ENCODE measurements at regions not wholly inside any gene's neighbourhood (a gene's known extent, or its start where the extent isn't known, plus 50 kb on each side); places are given as distances from the start of the nearest gene placed in this dataset.
A peak's percentile ranks its signal among the peaks of the same experiment; 100 is the strongest.

DNA sequence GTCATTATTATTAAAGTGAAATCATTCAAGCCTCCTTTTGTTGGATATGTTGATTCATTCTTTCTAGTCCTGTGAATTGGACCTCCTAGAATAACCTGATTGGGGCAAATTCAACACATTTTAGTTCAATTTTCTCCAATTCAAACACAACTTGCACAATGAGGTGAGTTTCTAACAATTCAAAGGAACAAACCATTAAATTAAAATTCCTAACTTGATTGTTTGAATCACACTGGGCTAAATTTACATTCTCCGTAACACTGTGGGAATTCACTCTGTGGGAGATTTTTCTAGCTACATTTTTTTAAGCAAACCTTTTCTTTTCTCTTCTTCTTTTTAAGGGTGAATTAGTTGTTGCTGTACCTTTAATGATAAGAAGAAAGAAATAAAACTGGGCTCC, 68.3 kb upstream of the CABCOCO1 start:
- Histone ChIP-seq H3K4me3 (ENCODE audit: extremely low read depth in 1 of 4, insufficient read depth in 2 of 4, low read depth in 3 of 4, low read length in 4 of 4) (peak overlapping the region in 1 of 4 experiments; percentile 20; a peak in 1 of 8 replicates), H3K23me2 (ENCODE audit: low read depth, low read length) (no peaks in the 10 kb centered on the region), H3K4me1 (replicated peaks in 1 of 4; ENCODE audit: control insufficient read depth in 3 of 4, insufficient read depth in 4 of 4, low read length in 3 of 4) (peaks cover 4 to 16% (median 9%) of the 10 kb centered on the region in 4 experiments; a peak in 5 of 7 replicates), H3K18ac (ENCODE audit: extremely low read depth, low read length) (no peak overlapping the region), H3K79me2 (ENCODE audit: control insufficient read depth in 1 of 2, insufficient read depth in 2 of 2, low read length in 2 of 2) (no peaks in the 10 kb centered on the region), H3K14ac (ENCODE audit: insufficient read length) (no peak overlapping the region), H4K20me1 (replicated peaks in 1 of 2; ENCODE audit: control insufficient read depth in 1 of 2, insufficient read depth in 2 of 2, low read length in 2 of 2) (no peaks in the 10 kb centered on the region), H2AFZ (ENCODE audit: low read length) (no peak overlapping the region), H3K27me3 (replicated peaks in 1 of 4; ENCODE audit: control insufficient read depth in 3 of 4, extremely low read depth in 1 of 4, insufficient read depth in 3 of 4, low read length in 3 of 4) (no peaks in the 10 kb centered on the region), H3K36me3 (ENCODE audit: control insufficient read depth in 2 of 4, insufficient read depth in 4 of 4, low read length in 3 of 4) (no peaks in the 10 kb centered on the region), H2BK20ac (ENCODE audit: low read length) (no peak overlapping the region), H3K79me1 (ENCODE audit: low read depth, low read length) (no peaks in the 10 kb centered on the region), H3K56ac (replicated peaks; ENCODE audit: insufficient read length, low read depth, low read length) (no peak overlapping the region), H2AK5ac (ENCODE audit: low read depth, low read length) (no peak overlapping the region), H4K5ac (ENCODE audit: insufficient read length, low read depth, low read length) (no peak overlapping the region), H2BK5ac (ENCODE audit: low read depth, low read length) (no peak overlapping the region), H3K23ac (ENCODE audit: insufficient read length) (no peak overlapping the region), H3K9me3 (ENCODE audit: insufficient read depth in 2 of 2, low read depth in 1 of 2, low read length in 1 of 2) (no peaks in the 10 kb centered on the region), H4K8ac (ENCODE audit: extremely low read depth, insufficient read depth, low read length) (no peak overlapping the region), H3K27ac (ENCODE audit: low read depth, low read length) (no peak overlapping the region), H2BK12ac (ENCODE audit: low read depth, low read length) (no peak overlapping the region), H3K4me2 (ENCODE audit: insufficient read depth in 1 of 2, low read depth in 2 of 2, low read length in 2 of 2) (peak overlapping the region in 1 of 2 experiments; percentile 42; a peak in 1 of 4 replicates), H3K9ac (replicated peaks in 1 of 4; ENCODE audit: extremely low read depth in 1 of 4, low read depth in 3 of 4, low read length in 3 of 4) (no peak overlapping the region), H2BK120ac (replicated peaks; ENCODE audit: low read depth, low read length) (no peak overlapping the region), H3K4ac (replicated peaks; ENCODE audit: insufficient read length, low read depth, low read length) (no peak overlapping the region), H2BK15ac (ENCODE audit: low read length) (no peak overlapping the region), H4K91ac (replicated peaks; ENCODE audit: insufficient read length, low read length) (no peak overlapping the region)
- ChIA-PET POLR2A (ENCODE audit: partially characterized antibody) (no interaction called here), CTCF (ENCODE audit: partially characterized antibody) (interaction anchor here (0.6 to 5.3 kb wide), 5 partner anchors 12 to 326 kb away, joined by 3 to 30 read pairs (median 14); no protein-coding TSS in a partner anchor)
- FAIRE-seq: no peak
- TF ChIP-seq NANOG (IDR thresholded peaks at IDR 0.05; ENCODE audit: insufficient read depth, low read depth, low read length, poor library complexity, severe bottlenecking): peak; percentile 63
- TF ChIP-seq KDM4A (IDR thresholded peaks at IDR 0.05; ENCODE audit: low read depth, low read length, severe bottlenecking): no peak
- no peak for TF ChIP-seq EGR1 (IDR thresholded peaks at IDR 0.05; ENCODE audit: borderline replicate concordance, low read depth, low read length)
- DNase-seq (ENCODE audit: low read depth in 1 of 2, low spot score in 2 of 2): no peak
- whole genome bisulfite sequencing, 2 experiments (ENCODE audit: extremely low coverage in 1 of 2, insufficient coverage in 1 of 2, insufficient read length in 1 of 2, insufficient replicate concordance in 2 of 2, low coverage in 1 of 2, low lambda C conversion rate in 2 of 2, missing lambda C conversion rate in 1 of 2): 6% methylated on average over 1 of the region's 1 CpG; no CpG with 5 or more reads in 1 of the 2 experiments

Measured in H1 (cell line).